ENCODE measurements at regions not wholly inside any gene's neighbourhood (a gene's known extent, or its start where the extent isn't known, plus 50 kb on each side); places are given as distances from the start of the nearest gene placed in this dataset.

- no peak for DNase-seq (ENCODE audit: insufficient read length, low spot score)
- FAIRE-seq, result no peak
These were observed 1959.9 kb upstream of the WWC1 start for GRCh38 chr5:166331521-166331920.

DNA sequence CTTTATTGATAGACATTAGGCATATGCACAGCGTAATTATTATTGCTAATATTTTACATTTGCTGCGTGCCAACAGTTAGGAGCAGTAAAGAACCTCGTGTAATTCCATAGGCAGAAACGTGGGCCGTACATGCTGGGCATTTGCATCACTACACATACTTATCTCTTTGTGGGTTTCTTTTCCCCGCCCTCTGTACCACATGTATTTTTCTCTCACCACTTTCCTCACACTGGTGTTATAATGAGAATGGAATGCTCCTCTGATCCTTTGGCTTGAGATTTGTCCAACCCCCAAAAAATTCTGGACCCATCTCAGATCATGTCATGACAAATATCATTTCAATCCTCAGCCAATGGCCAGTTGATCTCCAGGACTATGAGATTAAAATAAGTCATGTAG lies 1952.6 kb upstream of the WWC1 start:
- FAIRE-seq, result no peak

GRCh38 chr5:166340039-166340438 lies 1951.4 kb upstream of the WWC1 start:
- DNase-seq (ENCODE audit: insufficient read length, low spot score) (no peak), FAIRE-seq (no peak)

More for the DNA sequence above, 1952.6 kb upstream of the WWC1 start:
- no peak for DNase-seq (ENCODE audit: insufficient read length, low spot score)

GRCh38 chr5:166341740-166342337 lies 1949.6 kb upstream of the WWC1 start:
- DNase-seq (ENCODE audit: insufficient read length, low spot score) (no peak), FAIRE-seq (no peak)

DNA sequence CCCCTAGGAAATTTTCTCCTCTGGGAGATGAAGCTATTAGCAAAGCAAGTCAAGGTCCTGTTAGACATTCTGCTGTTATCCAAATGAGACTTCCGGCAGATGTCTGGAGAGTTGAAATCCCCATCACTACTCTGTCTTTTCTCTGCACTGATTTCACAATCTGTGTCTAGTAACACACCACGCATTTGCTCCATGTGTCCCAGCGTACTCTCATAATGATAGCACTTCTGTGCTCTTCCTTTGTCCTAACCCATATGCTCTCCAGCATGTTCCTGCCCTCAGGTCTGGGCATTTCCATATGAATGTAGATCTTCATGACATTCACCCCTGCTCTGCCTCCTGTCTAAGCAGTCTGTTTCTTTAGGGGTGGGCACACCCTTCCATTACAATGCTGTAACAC lies 1949.0 kb upstream of the WWC1 start:
- DNase-seq (ENCODE audit: insufficient read length, low spot score) (no peak), FAIRE-seq (no peak)

- DNase-seq (ENCODE audit: insufficient read length, low spot score) (no peak), FAIRE-seq (no peak)
These were observed 1944.6 kb upstream of the WWC1 start for GRCh38 chr5:166346726-166347374.

DNA sequence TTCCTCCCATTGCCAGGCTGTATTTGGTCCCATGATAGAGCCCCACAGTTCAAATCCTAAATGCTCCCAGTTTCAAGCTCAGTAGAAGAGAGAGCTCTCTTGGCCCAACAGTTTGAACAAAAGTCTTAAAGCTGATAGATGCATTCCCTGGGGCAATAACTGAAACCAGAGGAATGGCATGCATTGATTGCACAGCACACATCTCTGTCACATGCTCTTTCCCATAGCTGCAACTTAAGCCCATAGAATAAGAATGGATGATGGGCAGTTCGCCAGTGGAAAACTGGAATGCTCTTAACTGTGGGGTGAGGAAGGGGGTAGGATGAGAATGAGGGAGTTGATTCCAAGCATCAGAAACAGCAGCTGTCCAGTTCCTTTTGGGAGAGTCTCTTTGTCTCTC lies 1942.4 kb upstream of the WWC1 start:
- no peak for DNase-seq (ENCODE audit: insufficient read length, low spot score)
- FAIRE-seq, result no peak

DNA sequence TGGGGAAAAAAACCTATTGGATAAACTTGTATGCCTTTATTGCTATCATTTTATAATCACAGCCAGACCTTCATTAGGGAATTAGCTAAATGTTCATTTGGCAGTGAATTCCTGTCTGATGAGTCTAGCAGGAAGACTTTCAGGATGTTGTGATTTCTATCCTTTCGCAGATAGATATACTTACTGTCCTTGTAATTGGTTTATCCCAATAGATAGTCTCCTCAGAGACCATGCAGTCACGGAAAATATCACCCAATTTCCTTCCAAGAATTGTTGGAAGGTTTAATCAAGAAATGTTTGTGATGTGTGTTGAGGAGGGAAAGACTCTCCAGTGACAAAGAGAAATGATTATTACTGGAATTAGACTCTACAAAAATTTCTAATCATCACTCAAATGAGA lies 1937.9 kb upstream of the WWC1 start:
- DNase-seq (ENCODE audit: insufficient read length, low spot score), result no peak
- no peak for FAIRE-seq

DNA sequence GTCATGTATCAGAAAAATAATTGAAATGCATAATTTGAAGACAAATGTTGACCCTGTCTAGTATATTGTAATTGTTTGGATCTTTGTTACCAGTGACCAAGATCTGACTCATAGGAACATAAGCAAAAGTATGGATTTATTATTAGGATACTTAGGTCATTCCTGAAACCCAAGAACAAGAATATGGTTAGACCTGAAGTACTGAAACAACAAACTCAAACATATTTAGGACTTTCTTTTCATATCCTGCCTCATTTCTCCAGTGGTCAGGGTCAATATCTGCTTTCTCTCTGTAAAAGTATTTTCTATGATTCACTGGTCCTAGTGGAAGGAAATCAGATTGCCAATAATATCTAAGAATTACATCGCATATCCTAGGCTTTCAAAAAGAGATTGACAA lies 1937.1 kb upstream of the WWC1 start:
- no peak for FAIRE-seq
- no peak for DNase-seq (ENCODE audit: insufficient read length, low spot score)

GRCh38 chr5:166356096-166356495 lies 1935.3 kb upstream of the WWC1 start:
- no peak for DNase-seq (ENCODE audit: insufficient read length, low spot score)
- FAIRE-seq, result no peak

GRCh38 chr5:166358127-166358830 lies 1933.2 kb upstream of the WWC1 start:
- DNase-seq (ENCODE audit: insufficient read length, low spot score), result no peak
- no peak for FAIRE-seq

GRCh38 chr5:166363087-166363760 lies 1928.2 kb upstream of the WWC1 start:
- FAIRE-seq (no peak), DNase-seq (ENCODE audit: insufficient read length, low spot score) (no peak)

DNA sequence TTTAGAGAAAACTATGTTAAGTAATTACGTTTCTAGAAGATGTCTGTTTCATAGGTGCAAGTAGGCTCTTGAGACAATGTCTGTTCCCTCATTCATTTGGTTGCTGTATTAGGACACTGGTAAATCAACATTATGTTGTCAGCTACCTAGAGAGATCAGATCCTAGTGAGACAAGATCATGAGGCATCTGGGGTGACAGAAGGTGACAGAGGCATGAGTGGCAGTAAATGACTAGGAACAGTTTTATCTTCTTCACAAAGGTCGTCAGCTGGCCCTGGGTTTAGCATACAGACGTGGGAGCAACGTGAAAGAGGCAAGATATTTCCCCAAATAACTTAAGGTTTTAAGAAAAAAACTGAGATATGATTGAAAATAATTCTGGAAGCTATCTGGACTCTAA lies 1926.3 kb upstream of the WWC1 start:
- no peak for DNase-seq (ENCODE audit: insufficient read length, low spot score)
- FAIRE-seq, result no peak

DNA sequence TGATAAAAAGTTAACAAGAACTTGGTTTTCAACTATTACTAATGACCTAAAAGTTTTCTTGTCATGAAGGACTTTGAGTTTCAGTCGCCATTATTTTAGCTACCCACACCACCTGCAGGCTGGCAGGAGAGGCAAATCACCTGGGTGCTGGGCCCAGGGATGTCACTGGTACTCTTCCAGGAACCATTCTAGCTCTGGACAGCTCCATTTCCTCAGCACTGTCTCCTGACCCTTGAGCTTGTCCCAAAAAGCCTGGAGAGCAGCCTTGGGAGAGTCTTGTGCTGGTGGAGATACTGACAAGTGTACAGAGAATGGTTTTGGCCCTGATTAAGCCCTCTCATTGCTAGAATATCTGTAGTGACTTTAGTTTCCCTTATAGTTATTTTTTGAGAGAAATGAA lies 1924.1 kb upstream of the WWC1 start:
- DNase-seq (ENCODE audit: insufficient read length, low spot score), result no peak
- FAIRE-seq, result no peak

DNA sequence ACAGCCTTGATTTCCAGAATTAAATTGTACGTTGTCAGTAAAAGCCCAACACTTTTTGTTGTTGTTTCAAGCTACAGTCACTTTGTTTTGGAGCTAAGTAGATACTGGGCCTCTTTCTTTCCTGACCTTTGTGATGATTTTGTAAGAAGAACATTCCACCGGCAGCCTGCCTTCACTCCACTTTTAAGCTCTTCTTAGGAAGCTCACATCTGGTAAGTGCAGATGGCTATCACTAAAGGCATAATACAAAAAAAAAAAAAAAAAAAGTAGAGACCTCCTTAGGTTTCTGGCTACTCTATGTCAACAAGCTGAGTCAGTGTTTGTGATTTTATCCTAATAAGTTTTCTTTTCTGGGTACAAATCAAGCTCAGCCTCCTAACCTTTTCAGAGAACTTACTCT lies 1922.1 kb upstream of the WWC1 start:
- no peak for FAIRE-seq
- no peak for DNase-seq (ENCODE audit: insufficient read length, low spot score)

GRCh38 chr5:166369807-166370206 lies 1921.6 kb upstream of the WWC1 start:
- DNase-seq (ENCODE audit: insufficient read length, low spot score) (no peak), FAIRE-seq (no peak)

- DNase-seq (ENCODE audit: insufficient read length, low spot score) (no peak), FAIRE-seq (no peak)
These were observed 1920.3 kb upstream of the WWC1 start for GRCh38 chr5:166370928-166371690.

DNA sequence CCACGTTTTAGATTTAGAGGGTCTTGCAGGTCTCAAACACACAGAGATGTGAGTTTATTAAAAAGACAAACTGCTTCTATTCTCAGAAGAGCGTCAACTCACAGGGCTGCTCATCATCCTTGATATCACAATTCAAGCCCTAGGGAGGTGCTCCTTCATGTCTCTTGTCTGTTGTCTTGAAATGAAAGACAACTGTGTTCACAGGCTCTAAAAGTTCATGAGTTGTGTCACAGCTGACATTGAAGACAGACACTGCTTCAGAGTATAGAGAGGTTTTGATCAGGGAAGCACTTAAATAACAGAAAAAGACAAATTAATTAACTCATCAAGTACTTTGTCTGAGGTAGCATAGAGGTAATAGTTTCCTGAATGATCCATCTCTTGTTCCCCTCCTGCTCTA lies 1917.6 kb upstream of the WWC1 start:
- DNase-seq (ENCODE audit: insufficient read length, low spot score) (no peak), FAIRE-seq (no peak)

- DNase-seq (ENCODE audit: insufficient read length, low spot score) (no peak), FAIRE-seq (no peak)
These were observed 1913.7 kb upstream of the WWC1 start for GRCh38 chr5:166377756-166378155.

GRCh38 chr5:166379517-166379916 lies 1911.9 kb upstream of the WWC1 start:
- DNase-seq (ENCODE audit: insufficient read length, low spot score), result no peak
- FAIRE-seq, result no peak

DNA sequence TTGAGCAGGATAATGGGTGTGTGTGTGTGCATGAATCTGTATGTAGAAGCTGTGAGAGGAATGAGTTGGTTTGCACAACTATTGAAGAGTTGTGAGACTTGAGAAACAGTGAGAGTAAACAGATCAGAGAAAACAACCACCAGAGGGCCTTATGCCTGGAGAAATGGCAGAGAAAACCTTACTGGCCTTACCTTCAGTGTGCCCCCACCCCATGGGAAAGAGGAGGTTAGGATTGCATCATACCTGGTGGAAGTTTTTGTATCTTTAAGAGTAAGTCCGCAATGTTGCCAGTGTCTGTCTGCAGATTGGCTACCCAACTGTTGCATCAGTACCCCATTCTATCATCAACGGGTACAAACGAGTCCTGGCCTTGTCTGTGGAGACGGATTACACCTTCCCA lies 1909.4 kb upstream of the WWC1 start:
- no peak for FAIRE-seq

More for the DNA sequence above, 1909.4 kb upstream of the WWC1 start:
- no peak for DNase-seq (ENCODE audit: insufficient read length, low spot score)
